Uterus (tissue), 3 donors: ENCODE measurements at regions not wholly inside any gene's neighbourhood (a gene's known extent, or its start where the extent isn't known, plus 50 kb on each side); places are given as distances from the start of the nearest gene placed in this dataset.

Source experiments
- DNase-seq, 2 donors: peaks; one replicate each; pipeline ENCODE4 v3.0.0-alpha.2; 2019 to 2020
- H3K27ac ChIP-seq, 2 donors: fragments of 200-600 bp; sonication (generic); 1 replicate in 1 of 2; 2 replicates in 1 of 2; pipeline ENCODE4 v1.5.1; 2016 to 2018
- H3K27me3 ChIP-seq, 2 donors: fragments of 200-600 bp; sonication (generic); one replicate each; pipeline ENCODE4 v1.5.1; 2018 to 2019; ENCODE audit warnings: control low read depth in 1 of 2
- H3K36me3 ChIP-seq, 2 donors: fragments of 200-600 bp; sonication (generic); one replicate each; pipeline ENCODE4 v1.5.1; 2019; ENCODE audit warnings: control low read depth in 1 of 2
- H3K4me1 ChIP-seq, 2 donors: fragments of 200-600 bp; sonication (generic); one replicate each; pipeline ENCODE4 v1.5.1; 2018 to 2019; ENCODE audit warnings: control low read depth in 1 of 2
- H3K4me3 ChIP-seq, 2 donors: fragments of 200-600 bp; sonication (generic); 1 replicate in 1 of 2; 2 replicates in 1 of 2; pipeline ENCODE4 v1.5.1; 2018 to 2019; ENCODE audit warnings: mild to moderate bottlenecking in 1 of 2
- H3K9me3 ChIP-seq, 2 donors: fragments of 200-600 bp; sonication (generic); one replicate each; pipeline ENCODE4 v1.5.1; 2019; ENCODE audit warnings: control low read depth in 1 of 2
- CTCF ChIP-seq, 4 experiments: fragments of 200-600 bp in 2 of 4; fragments of 450-650 bp in 2 of 4; sonication (generic) in 2 of 4; IDR thresholded peaks; one replicate each; pipeline ENCODE4 v1.5.1; 2016 to 2019; ENCODE audit warnings: antibody characterized with exemption in 4 of 4, mild to moderate bottlenecking in 2 of 4, moderate library complexity in 1 of 4
- POLR2A ChIP-seq, 2 donors: fragments of 450-650 bp; IDR thresholded peaks; one replicate each; pipeline ENCODE4 v1.6.1; 2016; ENCODE audit warnings: antibody characterized with exemption in 2 of 2, mild to moderate bottlenecking in 1 of 2, moderate library complexity in 1 of 2
- intact Hi-C: fragments of 100-400 bp; cut with DNase I; formaldehyde crosslinking; loops from one replicate; pipeline ENCODE4 v1.15.1; 2023; ENCODE audit warnings: low total_unique reads
- donor health status: DM: yes; HTN: yes; CAD: no.

DNA sequence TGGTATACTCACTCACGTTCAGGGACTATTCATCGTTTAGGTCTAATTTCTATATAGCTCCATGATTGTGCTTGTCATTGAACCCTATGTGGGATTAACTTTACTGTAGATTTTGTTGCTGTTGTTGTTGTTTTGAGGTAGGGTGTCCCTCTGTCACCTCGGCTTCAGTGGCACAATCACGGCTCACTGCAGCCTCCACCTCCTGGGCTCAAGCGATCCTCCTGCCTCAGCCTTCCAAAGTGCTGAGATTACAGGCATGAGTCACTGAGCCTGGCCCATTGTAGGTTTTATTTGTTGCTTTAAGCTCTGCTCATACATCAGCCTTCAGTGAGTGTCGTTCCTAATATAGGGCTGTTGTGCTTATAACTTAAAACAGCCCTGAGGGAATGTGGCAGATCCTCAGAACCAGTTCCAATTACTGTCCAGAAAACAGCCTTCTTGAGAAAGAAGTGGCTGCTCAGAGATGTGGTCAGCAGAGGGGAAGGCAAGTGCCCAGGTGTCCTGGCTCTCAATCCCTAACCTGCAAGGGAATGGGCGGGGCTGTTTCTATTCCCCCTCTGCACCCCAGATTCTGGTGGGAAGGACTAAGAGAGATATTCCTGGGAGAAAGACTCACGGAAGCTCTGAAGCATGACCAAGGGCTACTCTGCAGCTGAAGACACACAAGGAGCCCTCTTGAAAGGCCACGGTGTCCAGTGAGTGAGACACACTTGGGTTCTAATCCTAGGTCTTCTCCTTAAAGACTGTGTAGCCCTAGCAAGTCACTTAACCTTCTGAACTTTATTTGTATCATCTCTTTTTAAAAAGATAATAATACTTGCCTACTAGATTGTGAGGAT, 79.6 kb upstream of the LCLAT1 start:
- no peak for DNase-seq
- Histone ChIP-seq H3K4me3 (no peak overlapping the region), H3K27me3 (no peaks in the 10 kb centered on the region), H3K9me3 (no peaks in the 10 kb centered on the region), H3K4me1 (peaks cover 0 to 1% of the 10 kb centered on the region in 2 donors), H3K36me3 (no peaks in the 10 kb centered on the region), H3K27ac (no peak overlapping the region)
- TF ChIP-seq CTCF (IDR thresholded peaks at IDR 0.05) = no peak
- no peak for TF ChIP-seq POLR2A (IDR thresholded peaks at IDR 0.05)
- intact Hi-C loops = no loop called here

DNA sequence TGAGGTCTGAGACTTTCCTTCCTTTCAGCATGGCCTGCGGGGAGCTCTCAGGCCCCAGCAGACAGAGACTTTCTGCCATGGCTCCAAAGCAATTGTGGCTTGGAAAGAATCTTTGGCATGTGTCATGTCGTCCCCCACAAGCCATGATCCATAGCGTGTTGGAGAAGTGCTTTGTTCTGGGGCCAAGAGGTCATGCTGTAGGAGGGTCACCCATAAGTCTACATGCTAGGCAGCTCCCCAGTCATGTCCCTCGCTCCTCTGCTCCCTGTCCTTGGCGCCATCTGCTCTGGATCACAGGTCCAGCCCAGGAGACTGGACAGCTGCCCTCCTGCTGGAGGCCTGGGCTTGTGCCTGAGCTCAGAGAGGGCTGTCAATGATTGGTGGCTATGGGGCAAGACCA, 78.8 kb upstream of the LCLAT1 start:
- TF ChIP-seq POLR2A (IDR thresholded peaks at IDR 0.05) (no peak), CTCF (IDR thresholded peaks at IDR 0.05) (no peak)
- Histone ChIP-seq H3K27me3 (no peaks in the 10 kb centered on the region), H3K4me3 (no peak overlapping the region), H3K27ac (no peak overlapping the region), H3K4me1 (no peaks in the 10 kb centered on the region), H3K36me3 (no peaks in the 10 kb centered on the region), H3K9me3 (no peaks in the 10 kb centered on the region)
- peak; percentile 34 to 50 for DNase-seq
- intact Hi-C loops = no loop called here

- no peak for TF ChIP-seq POLR2A (IDR thresholded peaks at IDR 0.05)
- no peak for TF ChIP-seq CTCF (IDR thresholded peaks at IDR 0.05)
- Histone ChIP-seq H3K27me3 (no peaks in the 10 kb centered on the region), H3K4me1 (no peaks in the 10 kb centered on the region), H3K9me3 (no peaks in the 10 kb centered on the region), H3K36me3 (no peaks in the 10 kb centered on the region), H3K4me3 (no peak overlapping the region), H3K27ac (no peak overlapping the region)
- DNase-seq = no peak
- intact Hi-C loops = no loop called here
Observed at GRCh38 chr2:30371028-30371689, 75.9 kb upstream of the LCLAT1 start.

DNA sequence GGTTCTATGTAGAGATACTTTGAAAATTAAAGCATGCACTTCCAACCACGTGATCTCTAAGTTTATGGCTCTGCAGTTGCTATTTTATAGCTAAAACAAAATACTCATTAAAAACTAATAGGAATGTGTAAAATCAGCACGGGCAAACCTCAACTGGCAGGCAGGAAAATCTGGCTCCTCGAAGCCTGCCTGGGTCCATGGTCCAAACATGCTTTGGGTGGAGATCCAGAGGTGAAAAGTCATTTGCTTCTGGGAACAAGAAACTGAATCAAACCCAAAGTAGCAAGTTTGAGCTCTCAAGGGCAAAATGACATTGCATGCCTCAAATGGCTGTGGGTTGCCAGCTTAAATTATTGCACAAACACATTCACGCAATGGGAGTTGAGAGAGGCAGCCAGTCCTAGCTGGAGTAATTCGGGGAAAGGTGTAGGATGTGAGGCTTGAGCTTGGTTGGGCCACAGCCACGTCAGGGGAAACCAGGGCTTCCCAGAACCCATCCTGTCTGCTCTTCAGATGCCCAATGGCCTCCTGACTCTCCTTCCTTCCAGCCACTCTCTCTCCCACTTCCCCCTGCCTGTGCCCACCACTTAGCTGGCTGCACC, 75.2 kb upstream of the LCLAT1 start:
- no peak overlapping the region for H3K27ac ChIP-seq
- TF ChIP-seq CTCF (IDR thresholded peaks at IDR 0.05) (no peak), POLR2A (IDR thresholded peaks at IDR 0.05) (no peak)
- no peak overlapping the region for H3K4me3 ChIP-seq
- H3K9me3 ChIP-seq = no peaks in the 10 kb centered on the region
- no peaks in the 10 kb centered on the region for H3K27me3 ChIP-seq
- DNase-seq = no peak
- no peaks in the 10 kb centered on the region for H3K4me1 ChIP-seq
- intact Hi-C loops = no loop called here
- no peaks in the 10 kb centered on the region for H3K36me3 ChIP-seq

- Histone ChIP-seq H3K36me3 (no peaks in the 10 kb centered on the region), H3K4me3 (no peak overlapping the region), H3K27ac (no peak overlapping the region), H3K4me1 (no peaks in the 10 kb centered on the region), H3K27me3 (no peaks in the 10 kb centered on the region), H3K9me3 (no peaks in the 10 kb centered on the region)
- TF ChIP-seq POLR2A (IDR thresholded peaks at IDR 0.05) (no peak), CTCF (IDR thresholded peaks at IDR 0.05) (no peak)
- DNase-seq = no peak
- intact Hi-C loops = no loop called here
Observed at GRCh38 chr2:30372826-30373225, 74.2 kb upstream of the LCLAT1 start.
